ENCODE measurements at regions not wholly inside any gene's neighbourhood (a gene's known extent, or its start where the extent isn't known, plus 50 kb on each side); places are given as distances from the start of the nearest gene placed in this dataset.
"Not testable (repeated sequence)": the region's sequence is repeated elsewhere in the genome, so short reads cannot be mapped to it uniquely, and the experiment has no call there.

DNA sequence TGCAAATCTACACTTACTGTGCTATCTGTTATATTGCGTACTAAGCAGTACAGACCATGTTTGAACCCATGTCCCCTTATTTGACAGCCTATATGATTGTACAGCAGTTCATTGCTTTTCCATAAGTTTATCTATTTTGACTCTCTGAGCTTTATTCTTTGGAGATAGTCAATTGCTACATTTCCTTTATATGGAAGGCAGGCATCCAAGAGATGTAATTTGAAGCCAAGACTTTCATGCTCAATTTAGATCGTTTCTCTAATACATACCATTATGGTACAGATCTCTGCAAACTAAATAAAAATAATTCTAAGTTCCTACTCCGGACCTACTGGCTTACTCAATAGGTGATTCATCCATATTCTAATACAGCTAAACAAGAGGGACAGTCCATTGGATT is 424.8 kb downstream of the TMEM38B start:
- no peak for DNase-seq

DNA sequence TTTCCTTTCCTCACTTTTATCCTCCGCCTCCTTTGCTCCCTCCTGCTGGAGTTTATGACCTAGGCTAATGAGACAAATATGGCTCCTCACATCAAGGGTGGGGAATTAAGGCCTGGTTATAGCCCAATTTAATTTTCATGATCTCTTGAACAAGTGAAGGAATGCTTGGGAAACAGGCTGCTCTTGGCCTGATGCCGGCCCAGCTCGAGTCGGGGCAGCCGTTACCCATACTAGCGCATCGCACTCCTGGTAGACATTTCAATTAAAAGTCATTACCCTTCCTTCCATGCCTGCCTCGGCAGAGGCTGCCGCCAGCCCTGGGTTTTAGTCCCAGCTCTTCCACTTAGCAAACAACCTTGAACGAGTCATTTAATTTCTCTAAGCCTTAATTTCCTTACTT is 425.7 kb downstream of the TMEM38B start:
- no peak for DNase-seq

DNA sequence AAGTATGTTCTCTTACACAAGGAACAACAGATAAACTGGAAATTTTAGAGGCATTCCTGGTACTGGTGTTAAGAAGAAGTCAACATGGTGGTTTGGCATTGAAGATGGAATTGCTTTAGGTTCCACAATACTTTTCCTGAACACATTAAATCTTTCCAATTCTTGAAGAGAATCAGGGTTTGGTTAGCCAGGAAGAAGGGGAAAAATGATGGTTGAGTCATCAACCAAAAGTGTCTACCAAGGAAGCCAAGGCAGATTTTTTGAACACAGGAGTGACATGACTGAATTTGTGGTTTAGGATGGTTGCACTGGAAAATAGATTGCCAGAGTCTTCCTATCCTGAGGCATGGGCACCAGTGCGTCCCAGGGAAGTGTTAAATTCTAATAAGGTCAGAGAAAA is 433.4 kb downstream of the TMEM38B start:
- DNase-seq: no peak

DNA sequence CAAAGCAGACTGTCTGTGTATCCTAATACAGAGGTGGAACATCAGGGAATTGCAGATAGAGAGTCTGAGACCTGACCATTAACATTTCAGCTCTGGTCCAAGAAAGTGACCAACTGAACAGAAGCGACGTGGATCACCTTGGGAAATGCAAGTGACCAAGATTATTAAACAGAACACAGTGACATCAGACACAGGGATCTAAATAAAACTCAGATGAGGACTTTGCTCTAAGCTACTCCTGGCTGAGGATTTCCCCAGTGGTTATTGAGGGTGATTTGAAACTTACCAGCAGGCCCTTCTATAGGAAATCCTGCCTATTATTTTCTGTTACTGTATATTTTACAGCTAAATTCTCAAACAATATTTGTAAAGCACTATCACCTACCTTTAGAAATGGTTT is 436.0 kb downstream of the TMEM38B start:
- no peak for DNase-seq

DNA sequence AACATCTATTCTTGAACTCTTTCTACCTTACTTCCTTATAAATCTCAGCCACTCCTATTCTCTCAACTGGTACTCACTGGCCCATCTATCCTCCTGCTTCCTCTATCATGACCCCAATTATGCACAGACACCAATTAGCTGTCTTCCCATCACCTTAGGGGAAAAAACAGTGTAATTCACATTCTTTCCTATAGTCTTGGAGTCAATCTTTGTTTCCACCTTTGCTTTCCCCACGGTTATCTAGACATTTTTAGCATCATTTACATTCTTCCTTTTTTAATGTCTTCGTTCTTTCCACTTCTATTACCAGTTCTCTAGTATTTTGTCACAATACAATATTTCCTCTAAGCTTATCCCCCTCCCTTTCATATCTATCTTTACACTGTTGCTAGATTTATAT is 449.4 kb downstream of the TMEM38B start:
- no peak for DNase-seq

DNA sequence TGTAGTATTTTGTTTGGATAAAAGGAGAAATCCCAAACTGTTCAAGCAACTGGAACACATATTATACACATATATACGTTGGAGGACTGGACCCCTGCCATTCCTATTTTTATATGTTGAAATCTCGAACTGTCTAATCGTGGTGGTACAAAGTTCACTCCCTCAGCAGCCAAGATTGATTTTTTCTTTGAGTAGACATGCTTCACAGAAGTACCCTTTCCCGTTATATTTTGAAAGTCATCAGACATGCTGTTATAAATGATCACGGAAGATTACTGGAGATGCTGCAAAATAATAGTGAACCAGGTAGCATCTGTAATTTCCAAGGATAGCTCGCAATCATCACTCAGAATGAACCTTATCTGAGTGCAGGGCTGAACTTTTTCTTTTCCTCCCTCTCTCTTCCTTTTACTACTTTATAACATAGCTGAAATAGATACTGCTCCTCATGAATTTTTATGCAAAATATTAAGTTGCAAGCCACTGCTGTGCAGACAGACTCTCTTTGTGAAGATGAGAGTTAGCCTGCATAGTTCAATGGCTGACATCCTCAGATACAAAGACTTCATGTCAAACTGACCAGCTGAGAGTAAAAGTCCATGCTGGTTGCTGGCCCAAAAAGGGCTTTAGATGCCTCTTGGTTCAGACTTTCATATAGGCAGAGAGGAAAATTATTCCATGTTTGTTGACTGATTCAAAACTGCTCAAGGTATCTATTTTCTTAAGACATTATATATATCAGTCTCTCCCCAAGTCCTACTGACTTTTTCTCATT is 451.9 kb downstream of the TMEM38B start:
- no peak for DNase-seq

DNA sequence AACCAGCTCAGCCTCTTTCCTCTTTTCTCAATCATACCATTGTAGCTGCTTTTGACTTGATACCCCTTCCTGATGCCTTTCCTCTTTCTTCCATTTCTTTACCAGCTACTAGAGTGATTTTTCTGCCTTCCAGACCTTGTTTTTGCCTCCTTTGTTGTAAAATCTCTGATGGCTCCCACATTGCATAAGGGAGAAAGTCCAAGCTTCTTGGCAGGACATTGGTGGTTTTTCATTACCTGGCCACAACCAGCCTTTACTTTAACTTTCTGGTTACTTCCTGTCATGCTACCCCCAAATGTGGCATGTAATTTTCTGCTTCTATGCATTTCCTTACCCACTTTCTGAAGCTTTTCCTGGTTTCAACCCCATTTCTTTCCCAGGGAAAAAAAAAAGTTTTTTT is 452.5 kb downstream of the TMEM38B start:
- DNase-seq: no peak

DNA sequence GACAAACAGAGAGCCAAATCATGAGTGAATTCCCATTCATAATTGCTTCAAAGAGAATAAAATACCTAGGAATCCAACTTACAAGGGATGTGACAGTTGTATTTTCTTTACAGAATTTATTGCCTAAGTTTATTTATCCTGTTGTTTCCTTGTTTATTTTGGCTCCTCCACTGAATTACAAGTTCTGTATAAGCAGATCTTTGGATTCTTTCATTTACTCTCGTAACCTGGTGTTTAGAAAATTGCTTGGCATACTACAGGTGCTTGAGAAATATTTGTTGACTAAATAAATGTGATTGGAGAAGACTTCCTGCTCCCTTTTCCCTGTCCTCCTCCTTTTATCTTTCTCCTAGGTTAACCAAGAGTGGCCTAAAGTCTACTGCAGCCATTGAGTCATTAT is 455.6 kb downstream of the TMEM38B start:
- DNase-seq: no peak

DNA sequence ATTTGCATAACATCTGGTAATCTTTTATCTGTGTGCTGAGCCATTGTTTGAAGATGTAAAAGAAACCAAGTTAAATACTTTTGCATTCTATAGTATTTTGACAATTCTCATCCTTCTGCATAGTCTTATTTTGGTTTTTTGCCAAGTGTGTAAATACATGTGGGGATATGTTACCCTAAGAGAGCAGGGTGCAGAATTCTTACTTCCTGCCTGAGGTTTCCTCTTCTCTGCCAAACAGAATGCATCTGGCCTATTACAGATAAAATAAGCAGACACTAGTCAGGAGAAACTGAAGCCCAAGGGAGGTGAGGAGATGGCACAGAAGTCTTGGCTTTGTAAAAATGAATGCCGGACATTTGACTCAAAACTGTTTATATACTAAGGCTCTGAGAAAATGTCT is 462.1 kb downstream of the TMEM38B start:
- DNase-seq: no peak

DNA sequence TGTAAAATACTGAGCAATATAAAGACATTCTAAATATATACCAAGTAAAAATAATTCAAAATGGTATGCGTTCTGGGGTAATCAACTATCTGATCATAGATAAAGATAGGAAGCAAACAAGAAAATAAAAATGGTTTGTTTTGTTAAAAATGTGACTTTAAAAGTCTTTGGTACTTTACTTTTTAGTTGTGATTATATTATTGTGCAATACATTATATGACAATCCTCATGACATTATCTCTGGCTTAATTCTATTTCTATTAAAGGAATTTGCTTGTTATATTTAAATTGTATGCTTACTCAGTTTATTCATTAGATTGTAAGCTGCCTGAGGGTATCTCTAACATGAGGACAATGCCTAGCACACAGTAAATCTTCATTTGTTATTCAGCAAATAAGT is 477.9 kb downstream of the TMEM38B start:
- no peak for DNase-seq

DNA sequence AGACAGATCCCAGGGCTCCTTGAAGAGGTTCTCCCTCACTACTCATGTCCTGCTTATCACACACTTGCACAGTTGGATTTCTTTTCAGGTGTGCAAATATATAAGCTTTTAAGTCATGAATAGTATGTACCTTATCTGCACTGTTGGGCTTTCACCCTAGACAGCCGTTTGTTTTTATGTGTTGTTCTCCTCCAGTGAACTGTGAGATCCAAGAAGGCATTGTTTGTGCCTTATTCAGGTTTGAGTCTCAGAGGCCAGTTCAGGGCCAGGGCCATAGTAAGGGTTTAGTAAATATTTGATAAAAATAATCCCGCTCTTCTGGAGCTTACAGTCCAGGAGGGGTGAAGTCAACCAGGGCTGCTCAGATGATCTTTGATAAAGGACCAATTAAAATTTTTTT is 480.0 kb downstream of the TMEM38B start:
- DNase-seq: no peak

DNA sequence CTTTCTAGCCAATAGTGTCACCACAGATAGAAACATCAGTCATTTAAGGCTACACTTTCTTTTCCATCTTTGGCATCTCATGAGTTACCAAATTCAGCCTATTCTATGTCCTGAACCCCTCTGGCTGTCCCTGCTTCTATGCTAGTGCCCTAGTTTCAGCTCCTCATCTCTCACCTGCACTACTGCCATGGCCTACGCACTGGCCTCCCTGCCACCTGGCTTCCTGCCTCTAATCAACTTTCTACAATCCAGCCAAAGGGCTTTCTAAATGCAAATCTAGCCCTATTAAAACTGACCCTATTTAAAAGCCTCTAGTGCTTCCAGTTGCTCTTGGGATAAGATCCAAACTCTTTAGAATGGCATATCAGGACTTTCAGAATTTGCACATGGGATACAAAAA is 482.9 kb downstream of the TMEM38B start:
- DNase-seq: no peak

DNA sequence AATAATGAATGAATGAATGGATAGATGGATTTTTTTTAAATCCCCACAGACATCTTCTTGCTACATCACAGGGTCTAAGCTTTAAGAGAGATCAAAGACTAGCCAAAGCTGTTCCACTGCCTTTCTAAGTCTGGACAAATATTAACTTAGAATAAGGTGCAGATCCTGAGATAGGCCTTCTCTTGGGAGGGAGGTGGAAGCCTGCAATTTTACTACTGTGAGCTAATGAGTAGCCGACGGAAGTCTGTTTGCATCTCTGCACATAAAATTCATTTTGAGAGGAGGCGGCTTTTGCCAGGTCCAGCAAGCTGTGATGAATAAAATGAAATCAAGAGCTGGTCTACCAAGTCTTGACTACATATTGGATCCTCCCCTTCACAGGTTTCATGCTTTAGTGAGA is 484.9 kb downstream of the TMEM38B start:
- no peak for DNase-seq

DNA sequence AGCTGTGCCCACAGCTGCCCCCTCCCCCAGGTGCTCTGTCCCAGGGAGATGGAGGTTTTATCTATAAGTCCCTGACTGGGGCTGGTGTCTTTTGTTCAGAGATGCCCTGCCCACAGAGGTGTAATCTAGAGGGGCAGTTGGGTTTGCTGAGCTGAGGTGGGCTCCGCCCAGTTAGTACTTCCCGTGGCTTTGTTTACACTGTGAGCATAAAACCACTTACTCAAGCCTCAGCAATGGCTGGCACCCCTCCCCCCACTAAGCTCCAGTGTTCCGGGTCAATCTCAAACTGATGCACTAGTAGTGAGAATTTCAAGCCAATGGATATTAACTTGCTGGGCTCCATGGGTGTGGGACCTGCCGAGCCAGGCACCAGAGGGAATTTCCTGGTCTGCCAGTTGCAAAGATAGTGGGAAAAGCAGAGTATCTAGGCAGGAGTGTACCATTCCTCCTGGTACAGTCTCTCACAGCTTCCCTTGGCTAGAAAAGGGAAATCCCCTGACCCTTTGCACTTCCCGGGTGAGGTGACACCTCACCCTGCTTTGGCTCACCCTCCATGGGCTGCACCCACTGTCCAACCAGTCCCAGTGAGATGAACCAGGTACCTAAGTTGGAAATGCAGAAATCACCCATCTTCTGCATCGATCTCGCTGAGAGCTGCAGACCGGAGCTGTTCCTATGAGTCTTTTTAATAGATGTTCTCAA is 509.6 kb downstream of the TMEM38B start:
- not testable (repeated sequence) for DNase-seq

DNA sequence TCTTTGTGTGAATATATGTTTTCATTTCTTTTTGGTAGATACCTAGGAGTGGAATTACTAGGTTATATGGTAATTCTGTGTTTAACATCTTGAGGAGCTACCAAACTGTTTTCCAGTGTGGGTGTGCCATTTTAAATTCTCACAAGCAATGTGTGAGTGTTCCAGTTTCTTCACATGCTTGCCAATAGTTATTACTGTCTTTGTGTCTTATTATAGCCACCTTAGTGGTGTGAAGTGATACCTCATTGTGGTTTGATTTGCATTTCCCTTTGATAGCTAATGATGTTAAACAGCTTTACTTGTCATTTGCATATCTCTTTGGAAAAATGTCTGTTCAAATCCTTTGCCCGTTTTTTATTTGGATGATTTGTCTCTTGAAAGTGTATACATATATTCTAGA is 513.0 kb downstream of the TMEM38B start:
- DNase-seq: no peak

DNA sequence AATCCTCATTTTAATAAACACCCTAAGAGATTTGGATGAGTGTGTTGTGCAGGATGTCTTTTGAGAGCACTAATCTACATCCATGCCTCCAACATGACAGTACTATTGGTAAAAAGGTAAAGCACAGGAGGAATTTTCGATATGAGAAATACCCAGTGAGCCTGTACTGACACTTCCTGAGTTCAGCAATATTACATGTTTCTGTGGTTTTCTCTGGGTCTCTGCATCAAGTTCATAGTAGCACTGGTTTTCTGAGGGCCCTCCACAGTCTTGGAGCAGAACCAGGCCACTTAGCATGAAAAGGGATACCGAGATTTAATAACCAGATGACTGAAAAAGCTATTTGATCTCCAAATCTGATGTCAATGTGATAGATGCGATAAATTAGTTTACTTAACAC is 524.1 kb downstream of the TMEM38B start:
- no peak for DNase-seq

DNA sequence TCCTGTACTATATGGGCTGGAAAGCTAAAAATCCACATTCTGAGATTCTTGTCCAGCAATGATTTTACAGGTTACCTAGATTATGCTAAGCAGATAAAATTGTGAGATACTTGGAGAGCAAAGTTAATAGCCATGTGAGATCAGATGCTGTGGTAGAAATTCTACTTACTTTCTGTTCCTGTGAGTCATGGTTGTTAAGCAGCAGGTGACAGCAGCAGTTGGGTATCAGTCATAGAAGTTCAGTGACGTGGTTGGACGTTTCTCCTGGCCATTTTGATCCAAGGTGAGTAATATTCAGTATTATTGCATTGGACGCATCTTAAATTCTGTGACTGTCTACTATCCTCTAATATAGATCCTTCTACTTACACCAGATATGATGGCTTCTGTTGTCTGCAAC is 524.5 kb downstream of the TMEM38B start:
- no peak for DNase-seq

DNA sequence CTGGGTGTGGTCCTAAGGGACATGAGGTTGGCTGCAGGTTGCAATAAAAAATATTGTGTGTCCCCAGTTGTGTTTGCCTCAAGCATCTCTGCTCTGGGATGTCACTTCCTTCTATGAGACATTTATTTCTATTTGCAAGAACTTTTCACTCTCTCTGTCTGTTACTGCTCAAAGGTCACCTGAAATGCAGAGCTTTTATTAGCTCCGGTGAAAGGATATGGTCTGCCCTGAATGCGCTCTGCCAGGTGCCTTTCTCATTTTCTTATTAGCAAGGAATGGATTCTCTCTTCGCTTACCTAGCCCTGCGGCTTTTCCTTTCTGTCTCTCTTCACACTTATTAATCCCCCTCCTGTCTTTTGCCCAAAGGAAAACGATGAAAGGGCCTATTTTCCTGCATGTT is 526.1 kb downstream of the TMEM38B start:
- DNase-seq: no peak

DNA sequence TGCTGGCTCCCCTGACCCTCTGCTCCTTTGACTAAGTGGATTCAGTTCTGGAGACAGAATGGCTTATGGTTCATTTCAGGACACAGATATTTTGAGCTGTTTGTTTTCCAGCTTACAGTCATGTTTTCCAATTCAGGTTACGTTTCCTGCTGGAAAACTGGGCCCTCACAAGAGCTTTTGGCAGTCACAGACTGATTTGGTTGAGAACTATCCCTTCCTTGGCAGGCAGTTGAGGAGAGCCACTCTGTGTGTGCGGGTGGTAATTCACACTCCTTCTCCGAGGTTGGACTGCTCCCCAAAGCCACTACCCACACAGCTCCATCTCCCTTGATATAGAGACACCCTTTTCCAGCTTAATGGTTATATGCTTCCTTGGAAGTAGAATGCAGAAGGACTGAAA is 534.5 kb downstream of the TMEM38B start:
- no peak for DNase-seq

DNA sequence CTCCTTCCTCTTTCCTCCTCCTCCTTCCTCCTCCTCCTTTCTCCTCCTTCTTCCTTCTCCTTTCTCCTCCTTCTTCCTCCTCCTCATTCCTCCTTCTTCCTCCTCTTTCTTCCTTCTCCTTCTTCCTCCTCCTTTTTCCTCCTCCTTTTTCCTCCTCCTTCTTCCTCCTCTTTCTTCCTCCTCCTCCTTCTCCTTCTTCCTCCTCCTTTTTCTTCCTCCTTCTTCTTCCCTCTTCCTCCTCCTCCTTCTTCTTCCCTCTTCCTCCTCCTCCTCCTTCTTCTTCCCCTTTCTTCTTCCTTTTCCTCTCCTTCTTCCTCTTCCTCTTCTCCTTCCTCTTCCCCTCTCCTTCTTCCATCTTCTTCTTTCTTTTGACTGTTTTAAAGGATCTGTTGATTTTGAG is 538.8 kb downstream of the TMEM38B start:
- DNase-seq: no peak

DNA sequence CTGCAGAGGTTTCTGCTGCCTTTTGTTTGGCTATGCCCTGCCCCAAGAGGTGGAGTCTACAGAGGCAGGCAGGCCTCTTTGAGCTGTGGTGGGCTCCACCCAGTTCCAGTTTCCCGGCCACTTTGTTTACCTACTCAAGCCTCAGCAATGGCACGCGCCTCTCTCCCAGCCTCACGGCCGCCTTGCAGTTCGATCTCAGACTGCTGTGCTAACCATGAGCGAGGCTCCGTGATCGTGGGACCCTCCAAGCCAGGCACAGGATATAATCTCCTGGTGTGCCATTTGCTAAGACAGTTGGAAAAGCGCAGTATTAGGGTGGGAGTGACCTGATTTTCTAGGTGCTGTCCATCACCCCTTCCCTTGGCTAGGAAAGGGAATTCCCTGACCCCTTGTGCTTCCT is 566.6 kb downstream of the TMEM38B start:
- DNase-seq: not testable (repeated sequence)

DNA sequence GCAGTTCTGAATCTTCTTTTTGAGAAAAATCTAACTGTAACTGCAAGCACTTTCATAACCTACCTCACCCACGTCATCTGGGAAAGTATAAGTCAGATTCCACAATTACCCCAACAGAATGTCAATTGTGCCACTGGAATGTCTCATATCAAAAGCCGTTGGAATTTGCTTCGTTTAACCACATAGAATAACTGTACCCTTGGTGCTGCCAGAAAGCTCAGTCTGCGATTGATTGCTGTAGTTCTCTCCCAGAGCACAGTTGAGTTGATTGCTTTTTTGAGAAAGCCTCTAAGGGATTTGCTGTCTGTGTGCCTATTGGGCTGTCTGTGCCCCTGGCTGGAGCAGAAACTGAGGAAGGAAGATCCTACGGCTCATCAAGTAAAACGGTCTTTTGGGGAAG is 583.6 kb downstream of the TMEM38B start:
- DNase-seq: no peak

DNA sequence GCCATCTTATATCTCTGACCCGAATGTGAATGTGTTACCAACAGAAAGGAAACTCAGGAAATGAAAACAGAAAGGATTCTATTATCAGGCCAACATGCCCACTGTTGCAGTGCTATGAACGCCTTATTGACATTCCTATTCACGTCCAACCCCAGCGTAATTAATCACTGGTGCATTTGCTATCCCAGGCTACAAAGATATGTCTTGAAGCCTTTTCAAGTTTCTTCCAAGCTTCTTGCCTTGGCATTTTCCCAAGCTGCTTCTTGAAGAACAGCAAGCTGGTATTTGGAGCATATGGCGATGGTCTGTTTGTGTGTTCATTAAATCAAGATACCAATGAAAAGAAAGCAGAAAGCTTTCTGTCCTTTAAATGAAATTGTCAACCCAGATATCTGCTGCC is 579.2 kb upstream of the ZNF462 start:
- DNase-seq: no peak

DNA sequence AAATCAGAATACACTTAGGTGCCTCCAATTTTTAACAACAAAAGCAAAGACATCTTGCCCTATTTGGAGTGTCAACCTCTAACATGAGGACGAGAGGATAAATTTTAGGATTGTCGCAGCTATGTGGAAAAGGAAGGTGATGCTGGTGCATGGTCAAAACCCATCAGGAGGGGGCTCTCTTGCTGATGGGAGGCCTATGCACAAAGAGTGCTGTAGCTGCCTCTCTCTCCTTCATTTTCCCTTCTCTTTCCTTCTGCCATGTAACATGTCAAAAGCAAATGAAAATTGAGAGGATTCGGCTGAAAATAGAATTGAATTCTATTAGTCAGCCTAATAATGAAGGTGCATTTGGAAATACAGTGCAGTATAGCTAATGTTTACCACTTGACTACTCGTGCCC is 578.7 kb upstream of the ZNF462 start:
- no peak for DNase-seq

DNA sequence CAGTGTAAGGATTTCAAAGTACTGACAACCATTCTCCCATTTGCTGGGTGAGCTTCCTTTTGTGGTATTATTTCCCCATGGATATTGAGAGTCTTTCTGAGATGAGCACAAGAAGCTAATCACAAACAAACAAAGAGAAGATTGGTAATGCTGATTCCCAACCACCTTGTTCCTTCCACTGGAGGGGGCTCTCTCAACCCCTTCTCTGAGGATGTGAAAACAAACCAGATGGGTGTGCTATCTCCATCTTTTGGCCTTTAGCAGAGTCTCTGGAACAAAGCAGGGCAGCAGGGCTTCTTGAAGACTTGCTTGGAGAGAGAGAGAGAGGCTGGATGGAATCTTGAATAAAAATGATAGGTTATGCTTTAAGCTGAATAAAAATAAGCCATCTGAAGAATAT is 576.7 kb upstream of the ZNF462 start:
- no peak for DNase-seq
